ENCODE measurements at regions not wholly inside any gene's neighbourhood (a gene's known extent, or its start where the extent isn't known, plus 50 kb on each side); places are given as distances from the start of the nearest gene placed in this dataset.
"Not testable (repeated sequence)": the region's sequence is repeated elsewhere in the genome, so short reads cannot be mapped to it uniquely, and the experiment has no call there.

GRCh38 chrX:45401923-45402322, 201.2 kb upstream of the DIPK2B start:
- no peak overlapping the region for H3K56ac ChIP-seq (ENCODE audit: extremely low read depth, insufficient read depth, low read length)
- no peak overlapping the region for H3K23ac ChIP-seq (ENCODE audit: low read depth, low read length)
- H3K4ac ChIP-seq (ENCODE audit: low read depth, low read length) = no peak overlapping the region; the same call in 1 of the 2 replicates
- WGBS, 2 experiments (ENCODE audit: extremely low coverage in 2 of 2, insufficient read length in 1 of 2) = no CpG with 5 or more reads among the region's 2 CpGs
- no peak overlapping the region for H3K4me2 ChIP-seq (ENCODE audit: low read depth, low read length)
- H3K14ac ChIP-seq (replicated peaks; ENCODE audit: low read depth, low read length) = no peak overlapping the region
- H2BK120ac ChIP-seq (ENCODE audit: low read depth, low read length) = no peak overlapping the region
- H4K5ac ChIP-seq (ENCODE audit: low read depth, low read length) = no peak overlapping the region
- no peak overlapping the region for H4K8ac ChIP-seq (ENCODE audit: low read depth in 2 of 2, low read length in 2 of 2)
- no peak overlapping the region for H2AFZ ChIP-seq (replicated peaks; ENCODE audit: low read length, poor library complexity)
- no peak overlapping the region for H2BK5ac ChIP-seq (ENCODE audit: low read depth, low read length, poor library complexity, severe bottlenecking)
- H3K27me3 ChIP-seq (ENCODE audit: control insufficient read depth, insufficient read depth, low read length) = no peaks in the 10 kb centered on the region; the same call in 1 of the 2 replicates
- no peak overlapping the region for H2BK20ac ChIP-seq (ENCODE audit: low read depth, low read length)
- no peaks in the 10 kb centered on the region for H4K20me1 ChIP-seq (ENCODE audit: insufficient read depth, low read length)
- dilution Hi-C loops (cut with HindIII; ENCODE audit: low sequenced_read_pairs, unreplicated experiment) = no loop called here
- no peak for ATAC-seq (ENCODE audit: low read depth)
- no peaks in the 10 kb centered on the region for H3K79me1 ChIP-seq (ENCODE audit: low read depth in 1 of 2, low read length in 2 of 2)
- no peak overlapping the region for H2AK5ac ChIP-seq (ENCODE audit: low read depth, low read length)
- H3K4me1 ChIP-seq (ENCODE audit: control insufficient read depth, insufficient read depth, low read length) = peaks cover 2% of the 10 kb centered on the region
- no TSS peak for BruUV-seq (replicated peaks)
- ChIA-PET POLR2A (ENCODE audit: unreplicated experiment) (no interaction called here), CTCF (no interaction called here)
- no peak overlapping the region for H3K18ac ChIP-seq (ENCODE audit: low read depth, low read length)
- no peak overlapping the region for H2AK9ac ChIP-seq (replicated peaks; ENCODE audit: low read depth, low read length, poor library complexity)
- H3K27ac ChIP-seq (ENCODE audit: insufficient read depth, low read length) = no peak overlapping the region
- TF ChIP-seq RAD21 (IDR thresholded peaks at IDR 0.05; ENCODE audit: low read length) (no peak), FOS (IDR thresholded peaks at IDR 0.05; ENCODE audit: low read depth, low read length) (no peak), CHD1 (IDR thresholded peaks at IDR 0.05; ENCODE audit: low read depth, low read length) (no peak), MXI1 (IDR thresholded peaks at IDR 0.05; ENCODE audit: borderline replicate concordance, low read depth, low read length) (no peak), POLR2A (IDR thresholded peaks at IDR 0.05; ENCODE audit: low read depth, low read length) (no peak)
- H3K9me3 ChIP-seq (ENCODE audit: control insufficient read depth, insufficient read depth, low read length) = peaks cover 5% of the 10 kb centered on the region
- H3K4me3 ChIP-seq (ENCODE audit: insufficient read depth, low read depth, low read length) = no peak overlapping the region
- in situ Hi-C loops (cut with MboI; ENCODE audit: low sequenced_read_pairs) = no loop called here
- DNase-seq = no peak
- no peak overlapping the region for H3K9ac ChIP-seq (ENCODE audit: low read depth, low read length)
- no peaks in the 10 kb centered on the region for H3K9me1 ChIP-seq (ENCODE audit: insufficient read depth, low read length)
- no peak overlapping the region for H2BK15ac ChIP-seq (ENCODE audit: low read depth, low read length)
- H4K91ac ChIP-seq (ENCODE audit: insufficient read depth, low read depth, low read length) = no peak overlapping the region
- intact Hi-C loops (cut with micrococcal nuclease) = no loop called here
- no peaks in the 10 kb centered on the region for H3K36me3 ChIP-seq (ENCODE audit: control insufficient read depth, insufficient read depth, low read length)

- peak overlapping the region; percentile 64; the same call in 1 of the 2 replicates for H4K5ac ChIP-seq (ENCODE audit: low read depth, low read length)
- H3K4me3 ChIP-seq (ENCODE audit: insufficient read depth, low read depth, low read length); H3K9ac ChIP-seq (ENCODE audit: low read depth, low read length); H3K36me3 ChIP-seq (ENCODE audit: control insufficient read depth, insufficient read depth, low read length); H3K56ac ChIP-seq (ENCODE audit: extremely low read depth, insufficient read depth, low read length); H3K23ac ChIP-seq (ENCODE audit: low read depth, low read length); DNase-seq; H3K4me1 ChIP-seq (ENCODE audit: control insufficient read depth, insufficient read depth, low read length); ATAC-seq (ENCODE audit: low read depth); in situ Hi-C loops (cut with MboI; ENCODE audit: low sequenced_read_pairs); BruUV-seq (replicated peaks); H3K9me1 ChIP-seq (ENCODE audit: insufficient read depth, low read length); H4K20me1 ChIP-seq (ENCODE audit: insufficient read depth, low read length); H2AK9ac ChIP-seq (replicated peaks; ENCODE audit: low read depth, low read length, poor library complexity); dilution Hi-C loops (cut with HindIII; ENCODE audit: low sequenced_read_pairs, unreplicated experiment); H3K4me2 ChIP-seq (ENCODE audit: low read depth, low read length); CTCF ChIA-PET; H2AFZ ChIP-seq (replicated peaks; ENCODE audit: low read length, poor library complexity); H3K27me3 ChIP-seq (ENCODE audit: control insufficient read depth, insufficient read depth, low read length); intact Hi-C loops (cut with micrococcal nuclease); H2AK5ac ChIP-seq (ENCODE audit: low read depth, low read length); H3K79me1 ChIP-seq (ENCODE audit: low read depth in 1 of 2, low read length in 2 of 2); POLR2A ChIA-PET (ENCODE audit: unreplicated experiment): not testable (repeated sequence)
- peaks cover 12% of the 10 kb centered on the region for H3K9me3 ChIP-seq (ENCODE audit: control insufficient read depth, insufficient read depth, low read length)
- 0 out of 2 replicates have a peak overlapping the region, but pooled peaks have one; percentile 26 for H2BK20ac ChIP-seq (ENCODE audit: low read depth, low read length)
- peak overlapping the region; percentile 56 for H2BK120ac ChIP-seq (ENCODE audit: low read depth, low read length)
- H3K18ac ChIP-seq (ENCODE audit: low read depth, low read length) = 0 out of 2 replicates have a peak overlapping the region, but pooled peaks have one; percentile 51
- H3K14ac ChIP-seq (replicated peaks; ENCODE audit: low read depth, low read length) = peak overlapping the region; percentile 25; the same call in 1 of the 2 replicates
- H3K4ac ChIP-seq (ENCODE audit: low read depth, low read length) = 0 out of 2 replicates have a peak overlapping the region, but pooled peaks have one; percentile 52
- H2BK15ac ChIP-seq (ENCODE audit: low read depth, low read length) = 0 out of 3 replicates have a peak overlapping the region, but pooled peaks have one; percentile 41
- 42% methylated on average over 2 of the region's 8 CpGs; no CpG with 5 or more reads in 1 of the 2 experiments for WGBS, 2 experiments (ENCODE audit: extremely low coverage in 2 of 2, insufficient read length in 1 of 2)
- peak overlapping the region; percentile 38; the same call in 1 of the 2 replicates for H4K91ac ChIP-seq (ENCODE audit: insufficient read depth, low read depth, low read length)
- peak overlapping the region; percentile 28 for H2BK5ac ChIP-seq (ENCODE audit: low read depth, low read length, poor library complexity, severe bottlenecking)
- 0 out of 4 replicates have a peak overlapping the region, but pooled peaks of 1 of the 2 experiments have one; percentile 26 for H4K8ac ChIP-seq (ENCODE audit: low read depth in 2 of 2, low read length in 2 of 2)
- H3K27ac ChIP-seq (ENCODE audit: insufficient read depth, low read length) = peak overlapping the region; percentile 75; the same call in 1 of the 2 replicates
Observed at GRCh38 chrX:45400951-45401725, 200.5 kb upstream of the DIPK2B start.

All from IMR-90 (cell line).